ENCODE measurements at regions not wholly inside any gene's neighbourhood (a gene's known extent, or its start where the extent isn't known, plus 50 kb on each side); places are given as distances from the start of the nearest gene placed in this dataset.

DNA sequence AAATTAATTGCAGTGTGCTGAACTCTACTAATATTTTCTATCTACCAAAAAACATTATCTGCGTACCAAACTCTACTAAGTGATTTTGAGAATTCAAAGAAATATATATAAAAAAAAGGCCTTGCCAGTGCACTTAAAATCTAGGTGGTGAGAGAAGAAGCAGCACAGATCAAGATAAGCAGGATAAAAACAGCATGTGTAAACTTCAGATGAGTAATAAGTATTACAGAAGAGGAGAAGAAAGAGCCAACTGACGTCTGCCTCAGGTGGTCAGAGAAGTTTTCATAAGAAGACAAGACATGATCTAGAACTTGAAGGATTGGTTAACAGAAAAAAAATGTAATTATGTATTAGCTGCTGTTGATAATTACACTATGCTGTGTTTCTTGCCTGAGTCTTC lies 166.4 kb downstream of the DUSP6 start:
- no peak for DNase-seq (ENCODE audit: low read depth, low spot score)
- Histone ChIP-seq H3K9ac (ENCODE audit: insufficient read length, low read depth) (no peak overlapping the region), H3K9me3 (ENCODE audit: insufficient read depth, low read length) (peaks cover 7% of the 10 kb centered on the region; the same call in 1 of the 2 replicates), H3K27me3 (ENCODE audit: insufficient read depth, insufficient read length) (no peaks in the 10 kb centered on the region), H3K4me3 (ENCODE audit: insufficient read length, low read depth) (no peak overlapping the region), H3K36me3 (ENCODE audit: insufficient read depth, insufficient read length, low read length) (no peaks in the 10 kb centered on the region), H3K4me1 (ENCODE audit: insufficient read depth, insufficient read length) (no peaks in the 10 kb centered on the region)
- TF ChIP-seq ZNF274 (IDR thresholded peaks at IDR 0.05; ENCODE audit: low read depth, low read length) (no peak), SUZ12 (IDR thresholded peaks at IDR 0.05; ENCODE audit: extremely low read depth, insufficient read depth, insufficient read length) (no peak), YY1 (IDR thresholded peaks at IDR 0.05; ENCODE audit: insufficient read depth, insufficient read length) (no peak)

DNA sequence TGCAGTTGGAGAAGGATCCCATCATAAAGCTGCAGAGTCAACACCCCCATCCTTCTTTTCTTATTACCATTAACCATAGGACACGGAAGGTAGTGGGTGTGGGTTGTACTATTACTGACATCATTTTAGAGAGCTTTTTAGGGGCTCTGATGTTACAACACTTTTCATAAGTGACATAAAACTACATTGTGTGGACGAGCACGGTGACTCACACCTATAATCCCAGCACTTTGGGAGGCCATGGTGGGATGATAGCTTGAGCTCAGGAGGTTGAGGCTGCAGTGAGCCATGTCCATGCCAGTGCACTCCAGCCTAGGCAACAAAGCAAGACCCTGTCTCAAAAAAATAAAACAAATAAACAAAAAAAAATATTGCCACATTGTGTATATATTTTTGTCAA lies 167.1 kb downstream of the DUSP6 start:
- no peaks in the 10 kb centered on the region for H3K36me3 ChIP-seq (ENCODE audit: insufficient read depth, insufficient read length, low read length)
- DNase-seq (ENCODE audit: low read depth, low spot score) = no peak
- H3K27me3 ChIP-seq (ENCODE audit: insufficient read depth, insufficient read length) = no peaks in the 10 kb centered on the region
- H3K9me3 ChIP-seq (ENCODE audit: insufficient read depth, low read length) = peaks cover 7% of the 10 kb centered on the region; the same call in 1 of the 2 replicates
- no peak overlapping the region for H3K4me3 ChIP-seq (ENCODE audit: insufficient read length, low read depth)
- no peak for TF ChIP-seq SUZ12 (IDR thresholded peaks at IDR 0.05; ENCODE audit: extremely low read depth, insufficient read depth, insufficient read length)
- H3K4me1 ChIP-seq (ENCODE audit: insufficient read depth, insufficient read length) = no peaks in the 10 kb centered on the region
- no peak overlapping the region for H3K9ac ChIP-seq (ENCODE audit: insufficient read length, low read depth)

- Histone ChIP-seq H3K4me1 (ENCODE audit: insufficient read depth, insufficient read length) (no peaks in the 10 kb centered on the region), H3K9ac (ENCODE audit: insufficient read length, low read depth) (no peak overlapping the region), H3K27me3 (ENCODE audit: insufficient read depth, insufficient read length) (no peaks in the 10 kb centered on the region), H3K4me3 (ENCODE audit: insufficient read length, low read depth) (no peak overlapping the region), H3K9me3 (ENCODE audit: insufficient read depth, low read length) (no peaks in the 10 kb centered on the region), H3K36me3 (ENCODE audit: insufficient read depth, insufficient read length, low read length) (no peaks in the 10 kb centered on the region)
- DNase-seq (ENCODE audit: low read depth, low spot score) = no peak
- TF ChIP-seq ZNF274 (IDR thresholded peaks at IDR 0.05; ENCODE audit: low read depth, low read length) (no peak), SUZ12 (IDR thresholded peaks at IDR 0.05; ENCODE audit: extremely low read depth, insufficient read depth, insufficient read length) (no peak), YY1 (IDR thresholded peaks at IDR 0.05; ENCODE audit: insufficient read depth, insufficient read length) (no peak)
These were observed 168.3 kb downstream of the DUSP6 start for GRCh38 chr12:89183985-89184435.

GRCh38 chr12:89181271-89181920 lies 170.9 kb downstream of the DUSP6 start:
- Histone ChIP-seq H3K4me1 (ENCODE audit: insufficient read depth, insufficient read length) (no peaks in the 10 kb centered on the region), H3K36me3 (ENCODE audit: insufficient read depth, insufficient read length, low read length) (no peaks in the 10 kb centered on the region), H3K27me3 (ENCODE audit: insufficient read depth, insufficient read length) (no peaks in the 10 kb centered on the region), H3K4me3 (ENCODE audit: insufficient read length, low read depth) (no peak overlapping the region), H3K9me3 (ENCODE audit: insufficient read depth, low read length) (no peaks in the 10 kb centered on the region), H3K9ac (ENCODE audit: insufficient read length, low read depth) (no peak overlapping the region)
- no peak for TF ChIP-seq SUZ12 (IDR thresholded peaks at IDR 0.05; ENCODE audit: extremely low read depth, insufficient read depth, insufficient read length)
- no peak for TF ChIP-seq YY1 (IDR thresholded peaks at IDR 0.05; ENCODE audit: insufficient read depth, insufficient read length)
- TF ChIP-seq ZNF274 (IDR thresholded peaks at IDR 0.05; ENCODE audit: low read depth, low read length) = no peak
- DNase-seq (ENCODE audit: low read depth, low spot score) = no peak

GRCh38 chr12:89180496-89180895 lies 171.8 kb downstream of the DUSP6 start:
- no peak overlapping the region for H3K9ac ChIP-seq (ENCODE audit: insufficient read length, low read depth)
- no peak for TF ChIP-seq YY1 (IDR thresholded peaks at IDR 0.05; ENCODE audit: insufficient read depth, insufficient read length)
- no peak for TF ChIP-seq SUZ12 (IDR thresholded peaks at IDR 0.05; ENCODE audit: extremely low read depth, insufficient read depth, insufficient read length)
- no peak for TF ChIP-seq ZNF274 (IDR thresholded peaks at IDR 0.05; ENCODE audit: low read depth, low read length)
- no peaks in the 10 kb centered on the region for H3K4me1 ChIP-seq (ENCODE audit: insufficient read depth, insufficient read length)
- H3K27me3 ChIP-seq (ENCODE audit: insufficient read depth, insufficient read length) = no peaks in the 10 kb centered on the region
- DNase-seq (ENCODE audit: low read depth, low spot score) = no peak
- H3K9me3 ChIP-seq (ENCODE audit: insufficient read depth, low read length) = no peaks in the 10 kb centered on the region
- no peak overlapping the region for H3K4me3 ChIP-seq (ENCODE audit: insufficient read length, low read depth)
- no peaks in the 10 kb centered on the region for H3K36me3 ChIP-seq (ENCODE audit: insufficient read depth, insufficient read length, low read length)

DNA sequence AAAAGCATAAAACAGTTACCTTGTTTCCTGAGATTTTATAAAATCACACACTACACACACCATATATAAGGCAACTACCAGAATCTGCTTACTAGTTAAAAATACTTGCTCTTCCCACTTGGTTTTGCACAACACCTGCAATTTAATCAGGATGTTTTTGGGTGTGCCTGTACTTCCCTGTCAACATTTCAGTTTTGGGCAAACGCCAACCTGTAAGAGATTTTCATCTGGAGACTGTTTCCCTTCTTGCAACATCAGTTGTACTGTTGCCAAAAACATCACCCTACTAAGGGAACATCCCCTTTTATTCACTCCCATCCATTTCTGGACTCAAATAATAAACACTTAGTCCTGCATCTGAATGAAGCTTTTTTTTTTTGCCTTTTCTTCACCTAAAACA lies 172.3 kb downstream of the DUSP6 start:
- no peak for DNase-seq (ENCODE audit: low read depth, low spot score)

GRCh38 chr12:89179245-89179644 lies 173.1 kb downstream of the DUSP6 start:
- H3K4me3 ChIP-seq (ENCODE audit: insufficient read length, low read depth) = no peak overlapping the region
- H3K9me3 ChIP-seq (ENCODE audit: insufficient read depth, low read length) = no peaks in the 10 kb centered on the region
- no peak for DNase-seq (ENCODE audit: low read depth, low spot score)
- no peaks in the 10 kb centered on the region for H3K36me3 ChIP-seq (ENCODE audit: insufficient read depth, insufficient read length, low read length)
- TF ChIP-seq YY1 (IDR thresholded peaks at IDR 0.05; ENCODE audit: insufficient read depth, insufficient read length) = no peak
- no peak for TF ChIP-seq SUZ12 (IDR thresholded peaks at IDR 0.05; ENCODE audit: extremely low read depth, insufficient read depth, insufficient read length)
- no peaks in the 10 kb centered on the region for H3K27me3 ChIP-seq (ENCODE audit: insufficient read depth, insufficient read length)
- no peaks in the 10 kb centered on the region for H3K4me1 ChIP-seq (ENCODE audit: insufficient read depth, insufficient read length)
- H3K9ac ChIP-seq (ENCODE audit: insufficient read length, low read depth) = no peak overlapping the region

More for the DNA sequence above, 172.3 kb downstream of the DUSP6 start:
- no peaks in the 10 kb centered on the region for H3K36me3 ChIP-seq (ENCODE audit: insufficient read depth, insufficient read length, low read length)
- no peaks in the 10 kb centered on the region for H3K9me3 ChIP-seq (ENCODE audit: insufficient read depth, low read length)
- H3K4me3 ChIP-seq (ENCODE audit: insufficient read length, low read depth) = no peak overlapping the region
- no peaks in the 10 kb centered on the region for H3K27me3 ChIP-seq (ENCODE audit: insufficient read depth, insufficient read length)
- H3K9ac ChIP-seq (ENCODE audit: insufficient read length, low read depth) = no peak overlapping the region
- H3K4me1 ChIP-seq (ENCODE audit: insufficient read depth, insufficient read length) = no peaks in the 10 kb centered on the region
- TF ChIP-seq ZNF274 (IDR thresholded peaks at IDR 0.05; ENCODE audit: low read depth, low read length) (no peak), SUZ12 (IDR thresholded peaks at IDR 0.05; ENCODE audit: extremely low read depth, insufficient read depth, insufficient read length) (no peak), YY1 (IDR thresholded peaks at IDR 0.05; ENCODE audit: insufficient read depth, insufficient read length) (no peak)
